ENCODE measurements at regions not wholly inside any gene's neighbourhood (a gene's known extent, or its start where the extent isn't known, plus 50 kb on each side); places are given as distances from the start of the nearest gene placed in this dataset.
"Not testable (repeated sequence)": the region's sequence is repeated elsewhere in the genome, so short reads cannot be mapped to it uniquely, and the experiment has no call there.

- no peak for DNase-seq
These were observed 247.4 kb downstream of the SHOX2 start for GRCh38 chr3:157858821-157859220.

- DNase-seq, result no peak
These were observed 248.8 kb downstream of the SHOX2 start for GRCh38 chr3:157857440-157857839.

GRCh38 chr3:157856078-157856939, 249.9 kb downstream of the SHOX2 start:
- no peak for DNase-seq

GRCh38 chr3:157845839-157846238, 260.4 kb downstream of the SHOX2 start:
- DNase-seq, result not testable (repeated sequence)

GRCh38 chr3:157844800-157845565, 261.2 kb downstream of the SHOX2 start:
- DNase-seq, result no peak

GRCh38 chr3:157844216-157844615, 262.0 kb downstream of the SHOX2 start:
- DNase-seq, result no peak

GRCh38 chr3:157841029-157841428, 265.2 kb downstream of the SHOX2 start:
- no peak for DNase-seq

GRCh38 chr3:157840564-157840963, 265.7 kb downstream of the SHOX2 start:
- no peak for DNase-seq

GRCh38 chr3:157838457-157838856, 267.8 kb downstream of the SHOX2 start:
- no peak for DNase-seq

- DNase-seq, result no peak
These were observed 268.9 kb downstream of the SHOX2 start for GRCh38 chr3:157837336-157837735.

GRCh38 chr3:157836022-157836421, 270.2 kb downstream of the SHOX2 start:
- no peak for DNase-seq

GRCh38 chr3:157832588-157832987, 273.6 kb downstream of the SHOX2 start:
- DNase-seq, result no peak

GRCh38 chr3:157830556-157831236, 275.5 kb downstream of the SHOX2 start:
- DNase-seq, result no peak

GRCh38 chr3:157829786-157830185, 276.4 kb downstream of the SHOX2 start:
- no peak for DNase-seq

GRCh38 chr3:157824281-157824680, 281.9 kb downstream of the SHOX2 start:
- DNase-seq, result no peak

GRCh38 chr3:157823050-157823449, 283.2 kb downstream of the SHOX2 start:
- no peak for DNase-seq

GRCh38 chr3:157820157-157820517, 286.1 kb downstream of the SHOX2 start:
- no peak for DNase-seq

- no peak for DNase-seq
These were observed 286.7 kb downstream of the SHOX2 start for GRCh38 chr3:157819270-157820156.

- no peak for DNase-seq
These were observed 289.3 kb downstream of the SHOX2 start for GRCh38 chr3:157816896-157817295.

GRCh38 chr3:157816296-157816695, 289.9 kb downstream of the SHOX2 start:
- no peak for DNase-seq

- no peak for DNase-seq
These were observed 290.5 kb downstream of the SHOX2 start for GRCh38 chr3:157815739-157816138.

Data from anterior cingulate cortex (tissue), 58 donors.